ENCODE measurements at regions not wholly inside any gene's neighbourhood (a gene's known extent, or its start where the extent isn't known, plus 50 kb on each side); places are given as distances from the start of the nearest gene placed in this dataset.
A peak's percentile ranks its signal among the peaks of the same experiment; 100 is the strongest.

- TF ChIP-seq, protein P1, sequence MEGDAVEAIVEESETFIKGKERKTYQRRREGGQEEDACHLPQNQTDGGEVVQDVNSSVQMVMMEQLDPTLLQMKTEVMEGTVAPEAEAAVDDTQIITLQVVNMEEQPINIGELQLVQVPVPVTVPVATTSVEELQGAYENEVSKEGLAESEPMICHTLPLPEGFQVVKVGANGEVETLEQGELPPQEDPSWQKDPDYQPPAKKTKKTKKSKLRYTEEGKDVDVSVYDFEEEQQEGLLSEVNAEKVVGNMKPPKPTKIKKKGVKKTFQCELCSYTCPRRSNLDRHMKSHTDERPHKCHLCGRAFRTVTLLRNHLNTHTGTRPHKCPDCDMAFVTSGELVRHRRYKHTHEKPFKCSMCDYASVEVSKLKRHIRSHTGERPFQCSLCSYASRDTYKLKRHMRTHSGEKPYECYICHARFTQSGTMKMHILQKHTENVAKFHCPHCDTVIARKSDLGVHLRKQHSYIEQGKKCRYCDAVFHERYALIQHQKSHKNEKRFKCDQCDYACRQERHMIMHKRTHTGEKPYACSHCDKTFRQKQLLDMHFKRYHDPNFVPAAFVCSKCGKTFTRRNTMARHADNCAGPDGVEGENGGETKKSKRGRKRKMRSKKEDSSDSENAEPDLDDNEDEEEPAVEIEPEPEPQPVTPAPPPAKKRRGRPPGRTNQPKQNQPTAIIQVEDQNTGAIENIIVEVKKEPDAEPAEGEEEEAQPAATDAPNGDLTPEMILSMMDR (conservative IDR thresholded peaks at IDR 0.05) = no peak
- H3K27me3 Mint-ChIP-seq (ENCODE audit: low read depth) = no peaks in the 10 kb centered on the region
- H3K36me3 Mint-ChIP-seq (ENCODE audit: low read depth) = peaks cover 7% of the 10 kb centered on the region
- no peak overlapping the region for H3K4me3 Mint-ChIP-seq
- no peak for DNase-seq (ENCODE audit: low read depth, low spot score)
- H3K9me3 Mint-ChIP-seq = peaks cover 25% of the 10 kb centered on the region
- H3K4me1 Mint-ChIP-seq = no peaks in the 10 kb centered on the region
- no peak overlapping the region for H3K27ac Mint-ChIP-seq (ENCODE audit: unreplicated experiment)
Observed at GRCh38 chr9:82524407-82524806, 535.8 kb downstream of the SPATA31D1 start.

DNA sequence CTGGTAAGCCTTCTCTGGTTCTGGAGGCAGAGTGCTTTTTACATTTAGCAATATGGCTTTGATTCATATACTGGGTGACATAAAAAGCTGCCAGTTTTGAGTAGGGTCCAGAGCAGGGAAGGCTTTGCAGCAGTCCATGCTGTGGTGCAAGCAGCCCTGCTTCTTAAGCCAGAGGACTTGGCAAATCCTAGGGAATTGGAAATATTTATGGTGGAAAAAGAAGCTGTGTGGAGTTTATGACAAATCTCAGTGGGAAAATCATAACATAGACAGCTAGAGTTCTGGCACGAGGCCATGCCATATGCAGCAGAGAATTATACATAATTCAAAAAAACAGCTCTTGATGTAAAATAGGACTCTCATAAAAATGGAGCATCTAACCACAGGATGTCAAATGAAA is 536.4 kb downstream of the RASEF start:
- no peak overlapping the region for H3K27ac Mint-ChIP-seq (ENCODE audit: unreplicated experiment)
- H3K36me3 Mint-ChIP-seq (ENCODE audit: low read depth) = peaks cover 9% of the 10 kb centered on the region
- TF ChIP-seq, protein P1 (conservative IDR thresholded peaks at IDR 0.05) = no peak

GRCh38 chr9:82531795-82532194 is 531.1 kb downstream of the RASEF start:
- Mint-ChIP-seq H3K27me3 (ENCODE audit: low read depth) (no peaks in the 10 kb centered on the region), H3K36me3 (ENCODE audit: low read depth) (peaks cover 4% of the 10 kb centered on the region), H3K4me3 (no peak overlapping the region), H3K4me1 (peaks cover 4% of the 10 kb centered on the region), H3K27ac (ENCODE audit: unreplicated experiment) (no peak overlapping the region), H3K9me3 (peaks cover 13% of the 10 kb centered on the region)
- TF ChIP-seq, protein P1 (conservative IDR thresholded peaks at IDR 0.05) = no peak
- no peak for DNase-seq (ENCODE audit: low read depth, low spot score)

More for the DNA sequence above, 536.4 kb downstream of the RASEF start:
- no peaks in the 10 kb centered on the region for H3K27me3 Mint-ChIP-seq (ENCODE audit: low read depth)
- no peak overlapping the region for H3K4me3 Mint-ChIP-seq
- H3K9me3 Mint-ChIP-seq = peaks cover 25% of the 10 kb centered on the region
- DNase-seq (ENCODE audit: low read depth, low spot score) = no peak
- H3K4me1 Mint-ChIP-seq = no peaks in the 10 kb centered on the region

- Mint-ChIP-seq H3K36me3 (ENCODE audit: low read depth) (peaks cover 2% of the 10 kb centered on the region), H3K4me1 (peaks cover 4% of the 10 kb centered on the region), H3K27me3 (ENCODE audit: low read depth) (no peaks in the 10 kb centered on the region), H3K27ac (ENCODE audit: unreplicated experiment) (no peak overlapping the region), H3K4me3 (no peak overlapping the region), H3K9me3 (peaks cover 7% of the 10 kb centered on the region)
- TF ChIP-seq, protein P1 (conservative IDR thresholded peaks at IDR 0.05) = peak; percentile 51
- DNase-seq (ENCODE audit: low read depth, low spot score) = no peak
Observed at GRCh38 chr9:82532504-82533180, 530.3 kb downstream of the RASEF start.

- TF ChIP-seq, protein P1 (conservative IDR thresholded peaks at IDR 0.05) = no peak
- peaks cover 4% of the 10 kb centered on the region for H3K4me1 Mint-ChIP-seq
- H3K4me3 Mint-ChIP-seq = no peak overlapping the region
- DNase-seq (ENCODE audit: low read depth, low spot score) = no peak
- H3K27me3 Mint-ChIP-seq (ENCODE audit: low read depth) = no peaks in the 10 kb centered on the region
- H3K27ac Mint-ChIP-seq (ENCODE audit: unreplicated experiment) = no peak overlapping the region
- H3K36me3 Mint-ChIP-seq (ENCODE audit: low read depth) = peaks cover 2% of the 10 kb centered on the region
- no peaks in the 10 kb centered on the region for H3K9me3 Mint-ChIP-seq
Observed at GRCh38 chr9:82535432-82535998, 527.4 kb downstream of the RASEF start.

Measured in neural crest cell (in vitro differentiated cells).